SHP77 treated with DMSO at 0.1 percent for 48 hours (cell line): ENCODE measurements at regions not wholly inside any gene's neighbourhood (a gene's known extent, or its start where the extent isn't known, plus 50 kb on each side); places are given as distances from the start of the nearest gene placed in this dataset.

Source experiments
- DNase-seq: peaks from one replicate; lab custom pipeline; 2025; lab: John Stamatoyannopoulos, UW

DNA sequence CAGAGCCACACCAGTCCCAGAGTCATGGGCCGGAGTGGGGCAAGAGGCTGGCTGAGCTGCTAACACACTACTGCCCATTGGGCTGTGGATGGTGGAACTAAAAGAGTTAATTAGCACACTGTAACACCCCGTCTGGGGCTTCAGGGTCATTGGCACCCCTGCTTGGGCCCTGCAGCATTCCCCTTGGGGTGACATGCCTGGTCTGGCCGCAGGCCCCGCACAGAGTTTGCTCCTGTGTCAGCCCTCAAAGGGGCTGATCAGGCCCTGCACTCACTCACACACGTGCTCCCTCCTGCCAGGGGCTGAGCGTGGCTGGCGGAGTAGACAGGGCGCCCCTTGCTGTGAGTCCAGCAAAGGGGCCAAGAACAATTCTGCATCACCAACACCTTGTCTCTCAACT, 1499.6 kb upstream of the TMEM132C start:
- no peak for DNase-seq

DNA sequence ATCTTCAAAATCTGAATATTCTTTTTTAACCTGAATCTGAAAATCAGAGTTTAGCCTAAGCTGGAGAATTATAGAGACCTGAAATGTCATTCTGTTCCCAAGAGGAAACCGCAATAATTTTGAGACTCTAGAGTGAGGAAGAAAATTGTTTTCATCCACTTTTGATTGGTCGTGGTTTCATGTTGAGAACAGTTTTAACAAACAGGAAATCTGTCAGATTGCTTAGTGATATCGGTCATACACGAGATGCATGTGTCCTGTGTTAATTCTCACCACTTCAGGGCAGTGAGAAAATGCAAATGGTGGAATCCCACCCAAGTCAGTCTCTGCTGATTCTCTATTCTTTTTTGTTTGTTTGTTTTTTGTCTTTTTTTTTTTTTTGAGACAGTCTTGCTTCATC, 1498.5 kb upstream of the TMEM132C start:
- no peak for DNase-seq

- DNase-seq = no peak
These were observed 1496.8 kb upstream of the TMEM132C start for GRCh38 chr12:126770188-126770587.

DNA sequence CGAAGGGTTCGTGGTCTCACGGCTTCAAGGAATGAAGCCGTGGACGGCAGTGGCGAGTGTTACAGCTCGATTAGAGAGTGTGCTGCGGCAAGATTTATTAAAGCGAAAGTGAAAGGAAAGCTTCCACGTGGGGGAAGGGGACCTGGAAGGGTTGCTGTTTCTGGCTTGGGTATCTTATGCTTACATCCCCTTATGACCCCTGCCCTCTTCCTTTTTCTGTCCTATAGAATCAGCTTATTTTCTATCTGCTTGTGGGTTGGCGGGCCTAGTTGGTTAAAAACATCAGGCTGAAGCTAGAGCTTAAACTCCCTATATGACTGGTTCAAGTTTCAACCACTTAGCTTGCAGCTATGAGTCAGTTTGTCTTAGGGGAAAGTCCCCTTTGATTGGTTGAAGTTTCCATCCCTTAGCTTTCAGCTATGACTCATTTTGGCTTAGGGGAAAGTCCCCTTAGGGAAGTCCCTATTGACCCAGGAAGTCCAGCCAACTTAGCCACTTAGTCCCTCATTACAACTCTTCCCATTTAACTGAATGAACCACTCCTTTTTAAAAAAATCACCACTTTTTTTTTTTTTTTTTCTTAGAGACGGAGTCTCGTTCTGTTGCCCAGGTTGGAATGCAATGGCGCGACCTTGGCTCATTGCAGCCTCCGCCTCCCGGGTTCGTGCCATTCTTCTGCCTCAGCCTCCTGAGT, 1494.7 kb upstream of the TMEM132C start:
- peak; percentile 22 for DNase-seq

DNA sequence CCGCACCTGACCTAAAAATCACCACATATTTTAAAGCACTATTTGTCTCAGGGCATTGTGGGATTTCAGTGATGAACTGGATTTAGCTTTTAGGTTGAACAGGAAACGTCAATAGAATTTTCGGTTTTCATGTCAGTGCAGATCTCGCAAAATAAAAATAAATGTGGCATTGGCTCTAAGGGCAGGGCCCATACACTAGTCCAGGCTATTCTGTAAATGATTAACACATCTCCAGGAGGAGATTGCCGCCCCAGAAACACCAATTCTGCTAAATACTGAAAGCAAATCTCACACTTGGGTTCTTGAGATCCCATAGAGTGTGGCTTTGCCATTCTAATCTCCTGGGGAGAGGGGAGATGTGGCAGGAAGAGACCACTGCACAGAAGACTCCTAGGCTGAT, 1494.0 kb upstream of the TMEM132C start:
- no peak for DNase-seq

DNA sequence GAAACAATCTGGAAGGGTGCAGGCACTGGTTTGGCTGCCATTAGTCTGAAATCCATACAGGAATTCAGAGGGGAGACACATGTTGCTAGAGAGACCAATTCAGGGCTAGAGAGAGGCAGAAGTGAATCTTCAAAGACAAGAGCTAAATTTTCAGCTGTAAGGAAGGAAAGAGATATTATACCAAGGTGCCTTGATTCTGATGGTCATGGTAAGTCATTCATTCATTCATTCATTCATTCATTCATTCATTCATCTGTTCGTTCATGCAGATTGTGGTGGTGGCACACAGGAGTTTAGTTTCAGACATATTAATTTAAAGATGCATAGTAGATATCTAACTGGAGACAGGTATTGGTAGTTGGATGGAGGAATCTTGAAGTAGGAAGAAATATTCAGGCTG, 1493.5 kb upstream of the TMEM132C start:
- DNase-seq = no peak

DNA sequence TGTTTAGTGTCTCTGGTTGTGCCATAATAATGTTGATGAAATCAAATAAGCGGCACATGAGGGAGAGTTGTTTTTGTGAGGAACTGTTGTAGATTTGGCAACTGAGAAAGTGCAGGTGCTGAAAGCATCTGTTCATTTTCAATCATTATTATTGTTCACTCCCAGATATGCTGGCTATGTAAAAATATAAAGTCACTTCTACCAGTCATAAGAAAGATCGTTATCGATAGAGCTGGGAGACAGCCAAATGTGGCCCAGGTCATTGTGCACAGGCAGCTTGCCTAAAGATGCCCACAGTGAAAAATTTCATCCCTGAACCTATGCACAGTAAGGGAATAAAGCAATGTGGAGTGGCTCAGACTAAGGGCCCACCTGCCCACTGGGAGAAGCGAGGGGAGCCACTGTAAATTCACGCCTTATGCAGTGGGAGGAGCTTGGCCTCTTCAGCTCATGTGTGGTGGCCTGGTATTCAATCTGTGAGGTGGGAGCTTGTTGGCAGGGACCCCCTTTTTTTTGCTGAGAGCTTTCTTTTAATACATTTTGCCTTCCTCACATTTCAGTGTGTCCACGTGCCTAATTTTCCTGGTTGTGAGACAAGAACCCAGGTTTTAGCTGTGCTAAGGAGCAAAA, 1490.8 kb upstream of the TMEM132C start:
- DNase-seq = no peak

- no peak for DNase-seq
These were observed 1486.6 kb upstream of the TMEM132C start for GRCh38 chr12:126780343-126780742.

- no peak for DNase-seq
These were observed 1485.4 kb upstream of the TMEM132C start for GRCh38 chr12:126781593-126781992.

GRCh38 chr12:126782083-126782482, 1484.9 kb upstream of the TMEM132C start:
- DNase-seq = no peak

DNA sequence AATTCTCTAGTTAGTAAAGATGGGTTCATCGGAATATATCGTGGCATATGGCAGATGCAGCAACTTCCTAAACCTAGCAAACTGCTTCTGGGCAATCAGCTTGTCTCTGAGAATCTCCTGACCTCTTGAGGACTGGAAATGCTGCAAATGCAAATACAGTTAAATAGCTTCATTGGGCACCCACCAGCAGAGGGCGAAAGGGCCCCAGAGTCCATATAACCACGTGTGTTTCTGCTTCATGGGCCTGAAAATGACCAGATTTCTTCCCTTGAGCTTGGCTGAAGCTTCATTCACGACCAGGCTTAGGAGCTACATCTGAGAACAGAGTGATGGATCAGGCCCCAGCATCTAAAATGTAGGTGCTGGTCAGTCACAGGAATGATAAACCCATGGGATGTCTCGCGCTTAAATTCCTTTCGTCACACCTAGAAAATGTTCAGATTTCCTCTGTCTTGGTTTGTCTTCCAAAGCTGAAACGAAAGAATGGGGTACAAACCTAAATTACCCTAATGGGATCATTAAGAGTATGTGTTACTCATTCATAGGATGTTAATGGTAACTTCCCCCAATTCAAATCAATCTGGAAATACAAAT, 1482.5 kb upstream of the TMEM132C start:
- peak; percentile 71 for DNase-seq

DNA sequence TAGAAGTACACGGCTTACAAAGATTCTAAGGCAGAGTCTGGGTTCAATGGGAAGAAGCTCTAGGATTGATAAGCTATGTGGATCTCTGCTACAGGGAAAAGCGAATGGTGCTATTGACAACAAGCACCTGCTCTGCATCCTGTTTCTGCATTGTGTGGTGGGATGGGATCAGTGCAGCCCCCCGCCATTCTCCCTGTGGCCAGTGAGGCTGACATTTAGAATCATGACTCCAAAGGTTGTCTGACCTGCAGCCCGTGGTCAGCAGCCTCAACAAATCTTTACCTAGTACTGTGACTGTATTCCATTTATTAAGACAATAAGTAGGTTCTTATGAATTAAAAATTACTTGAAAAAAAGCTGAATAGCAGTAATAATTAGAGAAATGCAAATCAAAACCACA, 1477.0 kb upstream of the TMEM132C start:
- DNase-seq = no peak

GRCh38 chr12:126791122-126791521, 1475.8 kb upstream of the TMEM132C start:
- no peak for DNase-seq

GRCh38 chr12:126792411-126792810, 1474.6 kb upstream of the TMEM132C start:
- no peak for DNase-seq

- DNase-seq = no peak
These were observed 1469.4 kb upstream of the TMEM132C start for GRCh38 chr12:126797525-126797924.

- no peak for DNase-seq
These were observed 1468.5 kb upstream of the TMEM132C start for GRCh38 chr12:126798449-126798848.

GRCh38 chr12:126807312-126807865, 1459.6 kb upstream of the TMEM132C start:
- no peak for DNase-seq

DNA sequence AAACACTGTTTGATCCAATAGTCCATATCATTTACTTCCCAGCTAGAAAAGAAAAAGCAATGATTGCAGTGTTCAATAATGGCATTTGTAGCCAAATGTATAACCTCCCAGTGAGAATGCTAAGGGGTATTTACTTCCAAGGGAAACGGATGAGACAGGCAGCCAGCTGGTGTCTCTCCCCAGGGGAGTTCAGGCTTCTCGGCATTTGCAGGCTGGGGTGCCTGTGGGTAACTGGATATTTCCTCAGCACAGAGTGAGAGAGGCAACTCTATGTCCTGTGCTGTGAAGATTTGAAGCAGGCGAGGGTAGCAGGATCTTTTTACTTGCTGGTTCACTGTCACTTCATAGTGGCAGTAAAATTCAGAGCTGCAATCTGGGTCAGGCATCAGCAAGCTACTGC, 1455.6 kb upstream of the TMEM132C start:
- DNase-seq = no peak

- no peak for DNase-seq
These were observed 1447.4 kb upstream of the TMEM132C start for GRCh38 chr12:126819554-126819953.

DNA sequence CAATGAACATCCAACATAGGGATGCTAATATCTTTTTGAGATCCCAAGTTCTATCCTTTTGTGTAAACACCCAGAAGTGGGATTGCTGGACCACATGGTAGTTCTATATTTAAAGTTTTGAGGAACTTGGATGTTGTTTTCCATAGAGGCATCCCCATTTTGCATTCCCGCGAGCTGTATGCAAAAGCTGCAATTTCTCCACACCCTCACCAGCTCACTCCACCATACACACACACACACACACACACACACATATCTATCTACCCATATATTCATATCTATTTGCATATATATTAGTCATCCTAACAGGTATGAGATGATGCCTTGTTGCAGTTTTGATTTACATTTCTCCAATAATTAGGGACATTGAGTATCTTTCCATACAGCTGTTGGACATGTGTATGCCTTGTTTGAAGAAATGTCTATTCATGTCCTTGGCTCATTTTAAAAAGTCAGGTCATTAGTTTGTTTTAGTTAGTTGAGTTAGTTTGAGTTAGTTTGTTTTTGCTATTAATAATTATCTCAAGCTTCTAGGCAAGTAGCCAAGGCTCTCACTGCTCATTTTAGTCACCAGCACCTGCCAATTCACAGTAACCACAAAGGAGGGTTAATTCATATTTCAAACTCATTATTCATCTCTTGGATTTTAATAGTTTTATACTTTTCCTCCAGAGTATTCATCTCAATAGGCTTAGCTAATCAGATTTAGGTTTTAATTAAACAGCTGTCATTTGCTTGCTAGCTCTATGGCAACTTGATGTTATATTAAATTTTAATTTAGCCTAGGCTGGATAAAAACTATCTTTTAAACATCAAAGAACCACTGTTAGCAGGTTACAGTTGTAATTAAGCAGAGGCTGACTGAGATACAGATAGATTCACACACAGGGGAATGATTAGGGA, 1435.9 kb upstream of the TMEM132C start:
- no peak for DNase-seq

GRCh38 chr12:126837697-126838096, 1429.3 kb upstream of the TMEM132C start:
- DNase-seq = no peak
